ENCODE measurements at regions not wholly inside any gene's neighbourhood (a gene's known extent, or its start where the extent isn't known, plus 50 kb on each side); places are given as distances from the start of the nearest gene placed in this dataset.

GRCh38 chr7:46897381-46897780 lies 684.5 kb downstream of the TNS3 start:
- TF ChIP-seq CTCF (IDR thresholded peaks at IDR 0.05; ENCODE audit: control insufficient read depth, extremely low read depth, insufficient read depth), result no peak
- DNase-seq (ENCODE audit: low read depth), result no peak
- H3K4me3 ChIP-seq (ENCODE audit: low read depth, low read length), result no peak overlapping the region

GRCh38 chr7:46886669-46887374 lies 695.1 kb downstream of the TNS3 start:
- TF ChIP-seq CTCF (IDR thresholded peaks at IDR 0.05; ENCODE audit: control insufficient read depth, extremely low read depth, insufficient read depth), result no peak
- peak; percentile 44 for DNase-seq (ENCODE audit: low read depth)
- no peak overlapping the region for H3K4me3 ChIP-seq (ENCODE audit: low read depth, low read length)

- no peak for TF ChIP-seq CTCF (IDR thresholded peaks at IDR 0.05; ENCODE audit: control insufficient read depth, extremely low read depth, insufficient read depth)
- peak; percentile 31 for DNase-seq (ENCODE audit: low read depth)
- no peak overlapping the region for H3K4me3 ChIP-seq (ENCODE audit: low read depth, low read length)
Measured at GRCh38 chr7:46885167-46885566, 696.7 kb downstream of the TNS3 start.

GRCh38 chr7:46881507-46882127 lies 700.3 kb downstream of the TNS3 start:
- H3K4me3 ChIP-seq (ENCODE audit: low read depth, low read length), result no peak overlapping the region
- TF ChIP-seq CTCF (IDR thresholded peaks at IDR 0.05; ENCODE audit: control insufficient read depth, extremely low read depth, insufficient read depth), result no peak
- DNase-seq (ENCODE audit: low read depth), result no peak

- TF ChIP-seq CTCF (IDR thresholded peaks at IDR 0.05; ENCODE audit: control insufficient read depth, extremely low read depth, insufficient read depth), result no peak
- DNase-seq (ENCODE audit: low read depth), result no peak
- H3K4me3 ChIP-seq (ENCODE audit: low read depth, low read length), result no peak overlapping the region
Measured at GRCh38 chr7:46880508-46881196, 701.3 kb downstream of the TNS3 start.

GRCh38 chr7:46879783-46880182 lies 702.1 kb downstream of the TNS3 start:
- no peak overlapping the region for H3K4me3 ChIP-seq (ENCODE audit: low read depth, low read length)
- no peak for TF ChIP-seq CTCF (IDR thresholded peaks at IDR 0.05; ENCODE audit: control insufficient read depth, extremely low read depth, insufficient read depth)
- DNase-seq (ENCODE audit: low read depth), result no peak
